CD4-positive, alpha-beta T cell (primary cell): ENCODE measurements at regions not wholly inside any gene's neighbourhood (a gene's known extent, or its start where the extent isn't known, plus 50 kb on each side); places are given as distances from the start of the nearest gene placed in this dataset.

ENCODE experiments used
- ATAC-seq: fragments of 200-7000 bp; cut with Tn5 transposase; one replicate; pipeline ENCODE4 v1.10.0; 2022; ENCODE audit warnings: mild to moderate bottlenecking; ENCODE audit not compliant: poor library complexity
- CTCF ChIA-PET: fragments of 350-600 bp; sonication (Branson Sonifier 250); formaldehyde crosslinking; loops from one replicate; lab custom pipeline; 2021; ENCODE audit warnings: antibody characterized with exemption, inconsistent platforms; lab: Charles Lee
- POLR2A ChIA-PET: fragments of 350-600 bp; sonication (Branson Sonifier 250); formaldehyde crosslinking; loops from one replicate; lab custom pipeline; 2021; ENCODE audit warnings: antibody characterized with exemption, inconsistent platforms; lab: Charles Lee
- DNase-seq, 14 experiments: peaks; one replicate each; pipeline ENCODE4 v3.0.0-alpha.2; 2013 to 2020; ENCODE audit warnings: mixed read lengths in 2 of 14
- H3K27ac ChIP-seq, 2 donors: one replicate each; pipeline versions ENCODE4 v1.5.1 to v1.7.0; 2013; ENCODE audit warnings: low read length in 2 of 2, low read depth in 1 of 2, mild to moderate bottlenecking in 1 of 2
- H3K27me3 ChIP-seq, 2 experiments: 1 replicate in 1 of 2; 2 replicates in 1 of 2; pipeline versions ENCODE4 v1.6.1 to v1.7.0; 2013; ENCODE audit warnings: low read length in 2 of 2, control low read depth in 1 of 2, mild to moderate bottlenecking in 1 of 2, moderate library complexity in 1 of 2; ENCODE audit not compliant: insufficient read depth in 2 of 2, control insufficient read depth in 1 of 2
- H3K36me3 ChIP-seq: one replicate; pipeline ENCODE4 v1.6.1; 2013; ENCODE audit warnings: low read length, control low read depth; ENCODE audit not compliant: insufficient read depth
- H3K4me1 ChIP-seq: one replicate; pipeline ENCODE4 v1.6.1; 2013; ENCODE audit warnings: low read length, control low read depth; ENCODE audit not compliant: insufficient read depth
- H3K4me3 ChIP-seq: one replicate; pipeline ENCODE4 v1.5.1; 2013; ENCODE audit warnings: mild to moderate bottlenecking, low read length, moderate library complexity
- H3K9me3 ChIP-seq, 2 experiments: 1 replicate in 1 of 2; 2 replicates in 1 of 2; pipeline versions ENCODE4 v1.6.1 to v1.7.0; 2013; ENCODE audit warnings: low read length in 2 of 2, mild to moderate bottlenecking in 2 of 2, control low read depth in 1 of 2, moderate library complexity in 1 of 2; ENCODE audit not compliant: control insufficient read depth in 1 of 2, insufficient read depth in 1 of 2
- H3K27ac Mint-ChIP-seq: one replicate; pipeline ENCODE4 v1.8.0; 2020; ENCODE audit warnings: mixed read lengths
- H3K27me3 Mint-ChIP-seq: one replicate; pipeline ENCODE4 v1.8.0; 2021; ENCODE audit warnings: mixed read lengths
- H3K36me3 Mint-ChIP-seq: one replicate; pipeline ENCODE4 v1.8.0; 2021; ENCODE audit warnings: low read depth, mixed read lengths
- H3K4me1 Mint-ChIP-seq: one replicate; pipeline ENCODE4 v1.8.0; 2021; ENCODE audit warnings: low read depth, mixed read lengths
- H3K4me3 Mint-ChIP-seq: one replicate; pipeline ENCODE4 v1.8.0; 2020; ENCODE audit warnings: mild to moderate bottlenecking, mixed read lengths
- H3K9me3 Mint-ChIP-seq: one replicate; pipeline ENCODE4 v1.8.0; 2020; ENCODE audit warnings: mixed read lengths
- CTCF ChIP-seq: fragments of 200-600 bp; IDR thresholded peaks from one replicate; pipeline ENCODE4 v1.8.0; 2022; ENCODE audit warnings: antibody characterized with exemption, mild to moderate bottlenecking
- intact Hi-C, 2 experiments: fragments of 100-400 bp; cut with DNase I in 1 of 2; cut with micrococcal nuclease in 1 of 2; formaldehyde crosslinking; loops; one replicate each; pipeline versions ENCODE4 v1.15.1 to v1.9.0; 2023 to 2025; cut with DNase I, micrococcal nuclease

- H3K9me3 Mint-ChIP-seq: peaks cover 10% of the 10 kb centered on the region
- H3K36me3 Mint-ChIP-seq: no peaks in the 10 kb centered on the region
- no peak overlapping the region for H3K27ac ChIP-seq
- ChIA-PET CTCF (no interaction called here), POLR2A (no interaction called here)
- no peaks in the 10 kb centered on the region for H3K27me3 Mint-ChIP-seq
- ATAC-seq: no peak
- no peak overlapping the region for H3K4me3 ChIP-seq
- H3K4me1 ChIP-seq: no peaks in the 10 kb centered on the region
- intact Hi-C loops: no loop called here
- no peaks in the 10 kb centered on the region for H3K9me3 ChIP-seq
- no peak overlapping the region for H3K4me3 Mint-ChIP-seq
- no peaks in the 10 kb centered on the region for H3K4me1 Mint-ChIP-seq
- H3K27ac Mint-ChIP-seq: no peak overlapping the region
- no peaks in the 10 kb centered on the region for H3K27me3 ChIP-seq
- no peaks in the 10 kb centered on the region for H3K36me3 ChIP-seq
- DNase-seq: no peak
- no peak for TF ChIP-seq CTCF
Measured at GRCh38 chr5:167525004-167525403, 766.4 kb upstream of the WWC1 start.

GRCh38 chr5:167528651-167529050 is 762.8 kb upstream of the WWC1 start:
- no peak for ATAC-seq
- no peak for DNase-seq
- H3K27ac Mint-ChIP-seq: no peak overlapping the region
- intact Hi-C loops: no loop called here
- no peaks in the 10 kb centered on the region for H3K4me1 Mint-ChIP-seq
- Histone ChIP-seq H3K4me3 (no peak overlapping the region), H3K27ac (no peak overlapping the region), H3K27me3 (no peaks in the 10 kb centered on the region), H3K4me1 (no peaks in the 10 kb centered on the region), H3K36me3 (no peaks in the 10 kb centered on the region), H3K9me3 (peaks cover 0 to 6% of the 10 kb centered on the region in 2 experiments)
- peaks cover 2% of the 10 kb centered on the region for H3K9me3 Mint-ChIP-seq
- no peaks in the 10 kb centered on the region for H3K27me3 Mint-ChIP-seq
- POLR2A ChIA-PET: no interaction called here
- H3K4me3 Mint-ChIP-seq: no peak overlapping the region
- H3K36me3 Mint-ChIP-seq: no peaks in the 10 kb centered on the region
- CTCF ChIA-PET: no interaction called here
- TF ChIP-seq CTCF: no peak

GRCh38 chr5:167530548-167530947 is 760.9 kb upstream of the WWC1 start:
- ATAC-seq: no peak

More at GRCh38 chr5:167530548-167530947, 760.9 kb upstream of the WWC1 start:
- no peaks in the 10 kb centered on the region for H3K36me3 ChIP-seq
- H3K4me1 ChIP-seq: no peaks in the 10 kb centered on the region
- Mint-ChIP-seq H3K9me3 (peaks cover 2% of the 10 kb centered on the region), H3K4me3 (no peak overlapping the region), H3K36me3 (no peaks in the 10 kb centered on the region), H3K27me3 (no peaks in the 10 kb centered on the region), H3K4me1 (no peaks in the 10 kb centered on the region), H3K27ac (no peak overlapping the region)
- intact Hi-C loops: no loop called here
- no peaks in the 10 kb centered on the region for H3K27me3 ChIP-seq
- H3K27ac ChIP-seq: no peak overlapping the region
- CTCF ChIA-PET: no interaction called here
- H3K4me3 ChIP-seq: no peak overlapping the region
- H3K9me3 ChIP-seq: peaks cover 0 to 6% of the 10 kb centered on the region in 2 experiments
- TF ChIP-seq CTCF: no peak
- POLR2A ChIA-PET: no interaction called here
- no peak for DNase-seq
